Esophagus squamous epithelium (tissue), 4 donors: ENCODE measurements at regions not wholly inside any gene's neighbourhood (a gene's known extent, or its start where the extent isn't known, plus 50 kb on each side); places are given as distances from the start of the nearest gene placed in this dataset.

Experiments
- POLR2A ChIP-seq, 4 donors: fragments of 450-650 bp; IDR thresholded peaks; one replicate each; pipeline ENCODE4 v1.6.1; 2017; ENCODE audit warnings: antibody characterized with exemption in 4 of 4, mild to moderate bottlenecking in 4 of 4, moderate library complexity in 3 of 4
- TF ChIP-seq, protein P1 (sequence below), 6 experiments: fragments of 450-650 bp in 4 of 6; fragments of 200-600 bp in 2 of 6; sonication (generic) in 2 of 6; IDR thresholded peaks; one replicate each; pipeline ENCODE4 v1.5.1; 2016 to 2019; ENCODE audit warnings: antibody characterized with exemption in 6 of 6, mild to moderate bottlenecking in 4 of 6, moderate library complexity in 4 of 6

DNA sequence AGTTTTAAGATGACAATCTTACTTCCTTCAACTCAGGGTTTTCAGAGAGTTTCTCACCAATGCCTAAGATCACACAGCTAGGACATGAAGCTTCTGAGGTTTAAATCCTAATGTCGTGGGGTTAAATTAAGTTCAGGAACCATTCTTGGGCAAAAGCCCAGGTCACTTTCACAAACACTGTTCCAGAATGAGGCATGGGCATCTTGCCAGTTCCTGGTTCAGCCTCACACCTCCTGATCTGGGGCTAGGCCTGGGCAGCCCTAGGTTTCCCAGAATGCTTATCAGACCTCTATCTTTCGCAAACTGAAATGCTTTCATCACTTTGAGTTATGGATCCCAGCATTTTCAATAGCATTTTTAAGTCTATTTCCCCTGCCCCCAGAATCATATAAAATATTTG lies 224.8 kb upstream of the EDA2R start:
- TF ChIP-seq, protein P1, sequence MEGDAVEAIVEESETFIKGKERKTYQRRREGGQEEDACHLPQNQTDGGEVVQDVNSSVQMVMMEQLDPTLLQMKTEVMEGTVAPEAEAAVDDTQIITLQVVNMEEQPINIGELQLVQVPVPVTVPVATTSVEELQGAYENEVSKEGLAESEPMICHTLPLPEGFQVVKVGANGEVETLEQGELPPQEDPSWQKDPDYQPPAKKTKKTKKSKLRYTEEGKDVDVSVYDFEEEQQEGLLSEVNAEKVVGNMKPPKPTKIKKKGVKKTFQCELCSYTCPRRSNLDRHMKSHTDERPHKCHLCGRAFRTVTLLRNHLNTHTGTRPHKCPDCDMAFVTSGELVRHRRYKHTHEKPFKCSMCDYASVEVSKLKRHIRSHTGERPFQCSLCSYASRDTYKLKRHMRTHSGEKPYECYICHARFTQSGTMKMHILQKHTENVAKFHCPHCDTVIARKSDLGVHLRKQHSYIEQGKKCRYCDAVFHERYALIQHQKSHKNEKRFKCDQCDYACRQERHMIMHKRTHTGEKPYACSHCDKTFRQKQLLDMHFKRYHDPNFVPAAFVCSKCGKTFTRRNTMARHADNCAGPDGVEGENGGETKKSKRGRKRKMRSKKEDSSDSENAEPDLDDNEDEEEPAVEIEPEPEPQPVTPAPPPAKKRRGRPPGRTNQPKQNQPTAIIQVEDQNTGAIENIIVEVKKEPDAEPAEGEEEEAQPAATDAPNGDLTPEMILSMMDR (IDR thresholded peaks at IDR 0.05) = no peak
- no peak for TF ChIP-seq POLR2A (IDR thresholded peaks at IDR 0.05)
